Activated CD8-positive, alpha-beta T cell treated with anti-CD3 and anti-CD28 coated beads for 36 hours (primary cell): ENCODE measurements at regions not wholly inside any gene's neighbourhood (a gene's known extent, or its start where the extent isn't known, plus 50 kb on each side); places are given as distances from the start of the nearest gene placed in this dataset.
"Not testable (repeated sequence)": the region's sequence is repeated elsewhere in the genome, so short reads cannot be mapped to it uniquely, and the experiment has no call there.

Source experiments
- ATAC-seq: fragments of 200-7000 bp; cut with Tn5 transposase; one replicate; pipeline ENCODE4 v1.10.0; 2021; ENCODE audit warnings: mild to moderate bottlenecking, moderate library complexity
- CTCF ChIA-PET: fragments of 350-600 bp; sonication (Branson Sonifier 250); formaldehyde crosslinking; loops from one replicate; lab custom pipeline; 2021; ENCODE audit warnings: antibody characterized with exemption; lab: Charles Lee
- POLR2A ChIA-PET: fragments of 350-600 bp; sonication (Branson Sonifier 250); formaldehyde crosslinking; loops from one replicate; lab custom pipeline; 2021; ENCODE audit warnings: antibody characterized with exemption; lab: Charles Lee
- DNase-seq: peaks from one replicate; pipeline ENCODE4 v3.0.0-alpha.2; 2020
- H3K27ac Mint-ChIP-seq: one replicate; pipeline ENCODE4 v1.8.0; 2021; ENCODE audit warnings: mild to moderate bottlenecking, mixed read lengths
- H3K27me3 Mint-ChIP-seq: one replicate; pipeline ENCODE4 v1.8.0; 2021; ENCODE audit warnings: mixed read lengths
- H3K36me3 Mint-ChIP-seq: one replicate; pipeline ENCODE4 v1.8.0; 2021; ENCODE audit warnings: low read depth, mixed read lengths
- H3K4me1 Mint-ChIP-seq: one replicate; pipeline ENCODE4 v1.8.0; 2021; ENCODE audit warnings: low read depth, mixed read lengths
- H3K4me3 Mint-ChIP-seq: one replicate; pipeline ENCODE4 v1.8.0; 2021; ENCODE audit warnings: mild to moderate bottlenecking, moderate library complexity, mixed read lengths
- H3K9me3 Mint-ChIP-seq: one replicate; pipeline ENCODE4 v1.8.0; 2021; ENCODE audit warnings: mixed read lengths
- CTCF ChIP-seq: fragments of 200-600 bp; IDR thresholded peaks from one replicate; pipeline ENCODE4 v1.8.0; 2022; ENCODE audit warnings: antibody characterized with exemption, mild to moderate bottlenecking
- intact Hi-C: fragments of 100-400 bp; cut with micrococcal nuclease; formaldehyde crosslinking; loops from one replicate; pipeline ENCODE4 v1.10.0; 2022

- DNase-seq (no peak), ATAC-seq (no peak)
- Mint-ChIP-seq H3K9me3 (peaks cover 2% of the 10 kb centered on the region), H3K4me3 (no peak overlapping the region), H3K36me3 (no peaks in the 10 kb centered on the region), H3K4me1 (no peaks in the 10 kb centered on the region), H3K27me3 (no peaks in the 10 kb centered on the region), H3K27ac (no peak overlapping the region)
- intact Hi-C loops = no loop called here
- CTCF ChIA-PET = no interaction called here
- POLR2A ChIA-PET = no interaction called here
- no peak for TF ChIP-seq CTCF
These were observed 191.9 kb upstream of the SLC35B3 start for GRCh38 chr6:8627085-8627861.

- no peaks in the 10 kb centered on the region for H3K4me1 Mint-ChIP-seq
- no peaks in the 10 kb centered on the region for H3K9me3 Mint-ChIP-seq
- H3K27me3 Mint-ChIP-seq = no peaks in the 10 kb centered on the region
- no peak for DNase-seq
- POLR2A ChIA-PET = no interaction called here
- H3K36me3 Mint-ChIP-seq = no peaks in the 10 kb centered on the region
- CTCF ChIA-PET = no interaction called here
- TF ChIP-seq CTCF = no peak
- H3K27ac Mint-ChIP-seq = no peak overlapping the region
- ATAC-seq = no peak
- no peak overlapping the region for H3K4me3 Mint-ChIP-seq
- intact Hi-C loops = no loop called here
These were observed 189.3 kb upstream of the SLC35B3 start for GRCh38 chr6:8624665-8625064.

- TF ChIP-seq CTCF = no peak
- H3K9me3 Mint-ChIP-seq = peaks cover 1% of the 10 kb centered on the region
- no peaks in the 10 kb centered on the region for H3K27me3 Mint-ChIP-seq
- H3K4me3 Mint-ChIP-seq = no peak overlapping the region
- no peaks in the 10 kb centered on the region for H3K4me1 Mint-ChIP-seq
- no peak overlapping the region for H3K27ac Mint-ChIP-seq
- ChIA-PET CTCF (no interaction called here), POLR2A (no interaction called here)
- intact Hi-C loops = no loop called here
- ATAC-seq (no peak), DNase-seq (no peak)
- H3K36me3 Mint-ChIP-seq = no peaks in the 10 kb centered on the region
These were observed 188.1 kb upstream of the SLC35B3 start for GRCh38 chr6:8623441-8623840.

- no peak for TF ChIP-seq CTCF
- Mint-ChIP-seq H3K27me3 (no peaks in the 10 kb centered on the region), H3K4me3 (no peak overlapping the region), H3K36me3 (no peaks in the 10 kb centered on the region), H3K9me3 (peaks cover 11% of the 10 kb centered on the region), H3K27ac (no peak overlapping the region), H3K4me1 (no peaks in the 10 kb centered on the region)
- CTCF ChIA-PET = no interaction called here
- intact Hi-C loops = no loop called here
- POLR2A ChIA-PET = no interaction called here
- no peak for DNase-seq
- no peak for ATAC-seq
These were observed 184.5 kb upstream of the SLC35B3 start for GRCh38 chr6:8619853-8620252.

- DNase-seq, intact Hi-C loops, POLR2A ChIA-PET, ATAC-seq, H3K27ac Mint-ChIP-seq, H3K27me3 Mint-ChIP-seq, H3K4me1 Mint-ChIP-seq, CTCF ChIA-PET, H3K4me3 Mint-ChIP-seq, H3K36me3 Mint-ChIP-seq: not testable (repeated sequence)
- H3K9me3 Mint-ChIP-seq = peaks cover 11% of the 10 kb centered on the region
These were observed 184.1 kb upstream of the SLC35B3 start for GRCh38 chr6:8619408-8619807.
